H1 (cell line): ENCODE measurements at regions not wholly inside any gene's neighbourhood (a gene's known extent, or its start where the extent isn't known, plus 50 kb on each side); places are given as distances from the start of the nearest gene placed in this dataset.

ENCODE experiments used
- CTCF ChIA-PET: fragments of 300-600 bp; sonication (Branson Sonifier 250); formaldehyde crosslinking; loops from one replicate; lab custom pipeline; 2021; ENCODE audit not compliant: partially characterized antibody; lab: Charles Lee
- POLR2A ChIA-PET: fragments of 300-600 bp; sonication (Branson Sonifier 250); formaldehyde crosslinking; loops from one replicate; lab custom pipeline; 2021; ENCODE audit warnings: inconsistent platforms; ENCODE audit not compliant: partially characterized antibody; lab: Charles Lee
- DNase-seq, 2 experiments: peaks; one replicate each; pipeline versions ENCODE4 v3.0.0 to v3.0.0-alpha.2; 2010 to 2022; ENCODE audit warnings: low spot score in 2 of 2, low read depth in 1 of 2, mixed read lengths in 1 of 2
- FAIRE-seq: peaks from 2 replicates; lab custom pipeline; 2011; peaks lifted over from hg19 to GRCh38; lab: Jason Lieb, UNC
- H2AFZ ChIP-seq: 2 replicates; pipeline ENCODE4 v1.8.1; 2012; ENCODE audit warnings: low read length, inconsistent platforms
- H2AK5ac ChIP-seq: 2 replicates; pipeline ENCODE4 v1.6.1; 2013; ENCODE audit warnings: low read depth, low read length
- H2BK120ac ChIP-seq: replicated peaks from 2 replicates; pipeline ENCODE3; 2013; ENCODE audit warnings: low read depth, low read length, inconsistent platforms
- H2BK12ac ChIP-seq: 2 replicates; pipeline ENCODE4 v1.6.1; 2013; ENCODE audit warnings: low read depth, low read length
- H2BK15ac ChIP-seq: 2 replicates; pipeline ENCODE4 v1.6.1; 2013; ENCODE audit warnings: low read length
- H2BK20ac ChIP-seq: 2 replicates; pipeline ENCODE4 v1.6.1; 2013; ENCODE audit warnings: low read length
- H2BK5ac ChIP-seq: 2 replicates; pipeline ENCODE4 v1.6.1; 2013; ENCODE audit warnings: low read depth, low read length
- H3K14ac ChIP-seq: 2 replicates; pipeline ENCODE4 v1.6.1; 2013; ENCODE audit warnings: inconsistent platforms; ENCODE audit not compliant: insufficient read length
- H3K18ac ChIP-seq: 2 replicates; pipeline ENCODE4 v1.6.1; 2013; ENCODE audit warnings: low read length; ENCODE audit errors: extremely low read depth
- H3K23ac ChIP-seq: 2 replicates; pipeline ENCODE4 v1.6.1; 2013; ENCODE audit warnings: inconsistent platforms; ENCODE audit not compliant: insufficient read length
- H3K23me2 ChIP-seq: 2 replicates; pipeline ENCODE4 v1.6.1; 2013; ENCODE audit warnings: low read depth, low read length
- H3K27ac ChIP-seq: 2 replicates; pipeline ENCODE4 v1.6.1; 2011; ENCODE audit warnings: low read depth, low read length, inconsistent platforms
- H3K27me3 ChIP-seq, 4 experiments: replicated peaks in 1 of 4; 1 replicate in 1 of 4; 2 replicates in 3 of 4; pipeline versions ENCODE4 v1.6.1 to v1.8.1; 2011 to 2013; ENCODE audit warnings: low read length in 3 of 4, mild to moderate bottlenecking in 3 of 4, inconsistent platforms in 2 of 4, mixed read lengths in 2 of 4, moderate library complexity in 1 of 4; ENCODE audit not compliant: control insufficient read depth in 3 of 4, insufficient read depth in 3 of 4; ENCODE audit errors: extremely low read depth in 1 of 4
- H3K36me3 ChIP-seq, 4 experiments: 2 replicates each; pipeline versions ENCODE4 v1.6.1 to v1.8.1; 2011 to 2013; ENCODE audit warnings: mild to moderate bottlenecking in 4 of 4, low read length in 3 of 4, moderate library complexity in 2 of 4, control low read depth in 1 of 4, inconsistent platforms in 1 of 4; ENCODE audit not compliant: insufficient read depth in 4 of 4, control insufficient read depth in 2 of 4
- H3K4ac ChIP-seq: replicated peaks from 2 replicates; pipeline ENCODE3; 2013; ENCODE audit warnings: low read length, low read depth, mixed read lengths, inconsistent platforms; ENCODE audit not compliant: insufficient read length
- H3K4me1 ChIP-seq, 4 experiments: replicated peaks in 1 of 4; 1 replicate in 1 of 4; 2 replicates in 3 of 4; pipeline versions ENCODE4 v1.6.1 to v1.8.1; 2011 to 2013; ENCODE audit warnings: low read length in 3 of 4, inconsistent platforms in 2 of 4, mixed read lengths in 1 of 4; ENCODE audit not compliant: insufficient read depth in 4 of 4, control insufficient read depth in 3 of 4
- H3K4me2 ChIP-seq, 2 experiments: 2 replicates each; pipeline versions ENCODE4 v1.6.1 to v1.8.1; 2011 to 2013; ENCODE audit warnings: low read depth in 2 of 2, low read length in 2 of 2, control low read depth in 1 of 2, inconsistent platforms in 1 of 2, mild to moderate bottlenecking in 1 of 2; ENCODE audit not compliant: insufficient read depth in 1 of 2
- H3K4me3 ChIP-seq, 4 experiments: fragments of 200-600, 300-600 bp in 1 of 4; sonication (generic), shearing (Covaris generic), sonication (Bioruptor Twin) in 1 of 4; 2 replicates each; pipeline versions ENCODE4 v1.5.1 to v1.8.1; 2011 to 2016; ENCODE audit warnings: low read length in 4 of 4, low read depth in 3 of 4, control low read depth in 2 of 4, inconsistent platforms in 2 of 4, mild to moderate bottlenecking in 2 of 4, mixed read lengths in 1 of 4, moderate library complexity in 1 of 4; ENCODE audit not compliant: insufficient read depth in 2 of 4; ENCODE audit errors: extremely low read depth in 1 of 4
- H3K56ac ChIP-seq: replicated peaks from 2 replicates; pipeline ENCODE3; 2013; ENCODE audit warnings: low read depth, mild to moderate bottlenecking, mixed read lengths, low read length, inconsistent platforms; ENCODE audit not compliant: insufficient read length
- H3K79me1 ChIP-seq: 2 replicates; pipeline ENCODE4 v1.6.1; 2013; ENCODE audit warnings: low read depth, low read length, control low read depth
- H3K79me2 ChIP-seq, 2 experiments: 2 replicates each; pipeline versions ENCODE4 v1.6.1 to v1.8.1; 2012 to 2013; ENCODE audit warnings: low read length in 2 of 2, mild to moderate bottlenecking in 2 of 2, inconsistent platforms in 1 of 2; ENCODE audit not compliant: insufficient read depth in 2 of 2, control insufficient read depth in 1 of 2
- H3K9ac ChIP-seq, 4 experiments: replicated peaks in 1 of 4; 1 replicate in 1 of 4; 2 replicates in 3 of 4; pipeline versions ENCODE4 v1.6.1 to v1.8.1; 2011 to 2013; ENCODE audit warnings: low read depth in 3 of 4, low read length in 3 of 4, control low read depth in 2 of 4, mild to moderate bottlenecking in 2 of 4, moderate library complexity in 2 of 4, inconsistent platforms in 1 of 4; ENCODE audit errors: extremely low read depth in 1 of 4
- H3K9me3 ChIP-seq, 2 experiments: 2 replicates each; pipeline versions ENCODE4 v1.6.1 to v1.8.1; 2012 to 2013; ENCODE audit warnings: mild to moderate bottlenecking in 2 of 2, moderate library complexity in 2 of 2, control low read depth in 1 of 2, inconsistent platforms in 1 of 2, low read depth in 1 of 2, low read length in 1 of 2, mixed read lengths in 1 of 2; ENCODE audit not compliant: insufficient read depth in 2 of 2
- H4K20me1 ChIP-seq, 2 experiments: replicated peaks in 1 of 2; 2 replicates each; pipeline versions ENCODE3 to v1.8.1; 2011 to 2013; ENCODE audit warnings: inconsistent platforms in 2 of 2, low read length in 2 of 2, mild to moderate bottlenecking in 1 of 2; ENCODE audit not compliant: insufficient read depth in 2 of 2, control insufficient read depth in 1 of 2
- H4K5ac ChIP-seq: 2 replicates; pipeline ENCODE4 v1.6.1; 2013; ENCODE audit warnings: low read length, low read depth, mixed read lengths, inconsistent platforms; ENCODE audit not compliant: insufficient read length
- H4K8ac ChIP-seq: 2 replicates; pipeline ENCODE4 v1.8.0; 2013; ENCODE audit warnings: mild to moderate bottlenecking, moderate library complexity, low read length, inconsistent platforms; ENCODE audit not compliant: insufficient read depth; ENCODE audit errors: extremely low read depth
- H4K91ac ChIP-seq: replicated peaks from 2 replicates; pipeline ENCODE3; 2013; ENCODE audit warnings: low read length, mixed read lengths, inconsistent platforms; ENCODE audit not compliant: insufficient read length
- ASH2L ChIP-seq: fragments of 200-600, 300-600 bp; sonication (generic); IDR thresholded peaks from one replicate; pipeline ENCODE4 v1.7.1; 2017; ENCODE audit warnings: low read length
- CEBPB ChIP-seq: IDR thresholded peaks from 2 replicates; pipeline ENCODE4 v1.6.1; 2012; ENCODE audit warnings: low read depth, low read length
- CTBP2 ChIP-seq: IDR thresholded peaks from 2 replicates; pipeline ENCODE4 v1.7.0; 2011; ENCODE audit warnings: borderline replicate concordance, mild to moderate bottlenecking, moderate library complexity, mixed read lengths, low read length; ENCODE audit not compliant: insufficient read depth, insufficient read length
- GABPA ChIP-seq: IDR thresholded peaks from 2 replicates; pipeline ENCODE4 v1.6.1; 2011; ENCODE audit warnings: mild to moderate bottlenecking, low read length, moderate library complexity, borderline replicate concordance; ENCODE audit not compliant: insufficient read depth
- GTF2F1 ChIP-seq: IDR thresholded peaks from 2 replicates; pipeline ENCODE4 v1.6.1; 2012; ENCODE audit warnings: low read depth, low read length, improper control_type of control experiment, borderline replicate concordance
- KDM1A ChIP-seq: fragments of 200-600, 300-600 bp; sonication (generic); IDR thresholded peaks from 2 replicates; pipeline ENCODE4 v1.7.1; 2016; ENCODE audit warnings: mild to moderate bottlenecking, low read length, borderline replicate concordance
- KDM4A ChIP-seq: IDR thresholded peaks from one replicate; pipeline ENCODE4 v1.7.1; 2012; ENCODE audit warnings: low read depth, mild to moderate bottlenecking, moderate library complexity, low read length, inconsistent platforms; ENCODE audit not compliant: severe bottlenecking
- KDM5A ChIP-seq: fragments of 200-600 bp; IDR thresholded peaks from 2 replicates; pipeline ENCODE4 v1.7.1; 2012; ENCODE audit warnings: mild to moderate bottlenecking, low read length, inconsistent platforms, mixed read lengths
- NANOG ChIP-seq: IDR thresholded peaks from 2 replicates; pipeline ENCODE4 v1.6.1; 2011; ENCODE audit warnings: low read length, low read depth, mild to moderate bottlenecking, inconsistent platforms; ENCODE audit not compliant: insufficient read depth, poor library complexity, severe bottlenecking
- NRF1 ChIP-seq: IDR thresholded peaks from 2 replicates; pipeline ENCODE4 v1.6.1; 2011; ENCODE audit warnings: mild to moderate bottlenecking, low read depth, low read length, improper control_type of control experiment
- POLR2A ChIP-seq, 2 experiments: IDR thresholded peaks; 1 replicate in 1 of 2; 2 replicates in 1 of 2; pipeline ENCODE4 v1.6.1; 2011; ENCODE audit warnings: low read depth in 2 of 2, low read length in 2 of 2, mild to moderate bottlenecking in 2 of 2; ENCODE audit errors: control extremely low read depth in 1 of 2
- RFX5 ChIP-seq: IDR thresholded peaks from 2 replicates; pipeline ENCODE4 v1.6.1; 2011; ENCODE audit warnings: low read depth, low read length, improper control_type of control experiment, borderline replicate concordance
- SIX5 ChIP-seq: IDR thresholded peaks from 2 replicates; pipeline ENCODE4 v1.6.1; 2011; ENCODE audit warnings: mild to moderate bottlenecking, low read depth, low read length
- TCF12 ChIP-seq: IDR thresholded peaks from 2 replicates; pipeline ENCODE4 v1.6.1; 2011; ENCODE audit warnings: low read depth, mild to moderate bottlenecking, low read length
- WGBS, 2 experiments: shearing (Covaris generic) in 1 of 2; methylation state at CpG; one replicate each; pipeline versions ENCODE4 v1.1.6 to v1.1.7; 2013 to 2015; ENCODE audit warnings: low lambda C conversion rate in 2 of 2, mixed read lengths in 2 of 2, inconsistent platforms in 1 of 2, low coverage in 1 of 2, missing lambda C conversion rate in 1 of 2; ENCODE audit not compliant: insufficient replicate concordance in 2 of 2, insufficient coverage in 1 of 2, insufficient read length in 1 of 2; ENCODE audit errors: extremely low coverage in 1 of 2, missing lambda C conversion rate in 1 of 2; 5-methylcytosine and 5-hydroxymethylcytosine counted together
- TF ChIP-seq, protein P1 (sequence below): IDR thresholded peaks from 2 replicates; pipeline ENCODE4 v1.6.1; 2011; ENCODE audit warnings: low read length, improper control_type of control experiment

DNA sequence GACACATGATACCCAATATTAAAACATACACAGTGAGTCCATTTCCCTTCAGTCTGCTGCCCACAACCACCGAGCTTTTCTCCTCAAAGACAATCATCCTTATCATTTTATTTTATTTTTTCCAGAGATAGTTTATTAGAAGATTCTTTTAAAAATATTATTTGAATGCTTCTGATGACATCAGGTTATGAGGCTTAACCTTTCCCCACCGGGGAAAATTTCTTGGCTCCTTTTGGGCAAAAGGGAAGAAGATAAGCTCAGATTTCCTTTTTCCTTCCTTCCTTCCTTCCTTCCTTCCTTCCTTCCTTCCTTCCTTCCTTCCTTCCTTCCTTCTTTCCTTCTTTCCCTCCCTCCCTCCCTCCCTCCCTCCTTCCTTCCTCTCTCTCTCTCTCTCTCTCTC lies 149.5 kb upstream of the CITED2 start:
- Histone ChIP-seq H3K79me1 (no peaks in the 10 kb centered on the region), H2AFZ (no peak overlapping the region), H3K4ac (no peak overlapping the region), H3K79me2 (no peaks in the 10 kb centered on the region), H3K9ac (no peak overlapping the region), H3K18ac (no peak overlapping the region), H2BK120ac (no peak overlapping the region), H3K27ac (no peak overlapping the region), H2BK20ac (no peak overlapping the region), H4K8ac (no peak overlapping the region), H2BK5ac (no peak overlapping the region), H3K9me3 (no peaks in the 10 kb centered on the region), H4K91ac (no peak overlapping the region), H3K4me3 (no peak overlapping the region), H2AK5ac (no peak overlapping the region), H4K20me1 (no peaks in the 10 kb centered on the region), H3K14ac (no peak overlapping the region), H3K56ac (no peak overlapping the region), H4K5ac (no peak overlapping the region), H3K23me2 (no peaks in the 10 kb centered on the region), H3K4me2 (no peak overlapping the region), H3K36me3 (0 out of 8 replicates have a peak, but pooled peaks cover 0 to 2% (median 0%) of the 10 kb centered on the region in 4 experiments), H3K23ac (no peak overlapping the region), H2BK12ac (no peak overlapping the region), H2BK15ac (no peak overlapping the region), H3K4me1 (no peaks in the 10 kb centered on the region), H3K27me3 (no peaks in the 10 kb centered on the region)
- CTCF ChIA-PET, result interaction anchor here (1.0 kb wide), 1 partner anchor 531 kb away, joined by 5 read pairs; no protein-coding TSS in a partner anchor
- POLR2A ChIA-PET, result no interaction called here
- no peak for DNase-seq
- WGBS, 2 experiments, result 93% methylated on average over 2 of the region's 2 CpGs; no CpG with 5 or more reads in 1 of the 2 experiments
- FAIRE-seq, result no peak
- TF ChIP-seq SIX5 (no peak), KDM4A (no peak), TCF12 (no peak), KDM1A (no peak), NRF1 (no peak), ASH2L (no peak), RFX5 (no peak), NANOG (no peak), KDM5A (no peak), CTBP2 (no peak), CEBPB (no peak), GABPA (no peak), GTF2F1 (no peak), POLR2A (IDR thresholded peaks at IDR 0.05; ENCODE audit: control extremely low read depth in 1 of 2, low read depth in 2 of 2, low read length in 2 of 2) (no peak)
- TF ChIP-seq, protein P1, sequence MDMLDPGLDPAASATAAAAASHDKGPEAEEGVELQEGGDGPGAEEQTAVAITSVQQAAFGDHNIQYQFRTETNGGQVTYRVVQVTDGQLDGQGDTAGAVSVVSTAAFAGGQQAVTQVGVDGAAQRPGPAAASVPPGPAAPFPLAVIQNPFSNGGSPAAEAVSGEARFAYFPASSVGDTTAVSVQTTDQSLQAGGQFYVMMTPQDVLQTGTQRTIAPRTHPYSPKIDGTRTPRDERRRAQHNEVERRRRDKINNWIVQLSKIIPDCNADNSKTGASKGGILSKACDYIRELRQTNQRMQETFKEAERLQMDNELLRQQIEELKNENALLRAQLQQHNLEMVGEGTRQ, result no peak
